ENCODE measurements at regions not wholly inside any gene's neighbourhood (a gene's known extent, or its start where the extent isn't known, plus 50 kb on each side); places are given as distances from the start of the nearest gene placed in this dataset.

- no peak for DNase-seq
Observed at GRCh38 chr15:29418931-29419330, 149.3 kb upstream of the NSMCE3 start.

- no peak for DNase-seq
Observed at GRCh38 chr15:29418178-29418577, 148.6 kb upstream of the NSMCE3 start.

GRCh38 chr15:29411299-29411698 is 141.7 kb upstream of the NSMCE3 start:
- no peak for DNase-seq

- DNase-seq: no peak
Observed at GRCh38 chr15:29410338-29410737, 140.7 kb upstream of the NSMCE3 start.

- no peak for DNase-seq
Observed at GRCh38 chr15:29409890-29410289, 140.3 kb upstream of the NSMCE3 start.

GRCh38 chr15:29405564-29405963 is 135.9 kb upstream of the NSMCE3 start:
- DNase-seq: no peak

- DNase-seq: no peak
Observed at GRCh38 chr15:29403772-29404171, 134.2 kb upstream of the NSMCE3 start.

GRCh38 chr15:29401644-29402043 is 132.0 kb upstream of the NSMCE3 start:
- DNase-seq: no peak

- DNase-seq: no peak
Observed at GRCh38 chr15:29400701-29401100, 131.1 kb upstream of the NSMCE3 start.

- no peak for DNase-seq
Observed at GRCh38 chr15:29398907-29399306, 129.3 kb upstream of the NSMCE3 start.

GRCh38 chr15:29396176-29396811 is 126.7 kb upstream of the NSMCE3 start:
- DNase-seq: no peak

GRCh38 chr15:29393443-29393842 is 123.8 kb upstream of the NSMCE3 start:
- no peak for DNase-seq

GRCh38 chr15:29392358-29392757 is 122.7 kb upstream of the NSMCE3 start:
- no peak for DNase-seq

- DNase-seq: no peak
Observed at GRCh38 chr15:29390051-29390450, 120.4 kb upstream of the NSMCE3 start.

GRCh38 chr15:29386523-29386922 is 116.9 kb upstream of the NSMCE3 start:
- no peak for DNase-seq

GRCh38 chr15:29383367-29383766 is 113.7 kb upstream of the NSMCE3 start:
- DNase-seq: no peak

GRCh38 chr15:29382862-29383261 is 113.2 kb upstream of the NSMCE3 start:
- peak; percentile 15 for DNase-seq

- no peak for DNase-seq
Observed at GRCh38 chr15:29380466-29380865, 110.8 kb upstream of the NSMCE3 start.

GRCh38 chr15:29379647-29380046 is 110.0 kb upstream of the NSMCE3 start:
- DNase-seq: no peak

GRCh38 chr15:29377161-29377560 is 107.5 kb upstream of the NSMCE3 start:
- DNase-seq: no peak

- DNase-seq: no peak
Observed at GRCh38 chr15:29376590-29376989, 107.0 kb upstream of the NSMCE3 start.

- no peak for DNase-seq
Observed at GRCh38 chr15:29369261-29369660, 99.6 kb upstream of the NSMCE3 start.

- peak; percentile 26 for DNase-seq
Observed at GRCh38 chr15:29364426-29365078, 94.9 kb upstream of the NSMCE3 start.

GRCh38 chr15:29361560-29361959 is 91.9 kb upstream of the NSMCE3 start:
- no peak for DNase-seq

GRCh38 chr15:29360152-29360551 is 90.5 kb upstream of the NSMCE3 start:
- DNase-seq: no peak

Data from NCI-H2107 (cell line).